KOPT-K1 (cell line): ENCODE measurements at regions not wholly inside any gene's neighbourhood (a gene's known extent, or its start where the extent isn't known, plus 50 kb on each side); places are given as distances from the start of the nearest gene placed in this dataset.

Experiments
- H3K27ac ChIP-seq: fragments of 200-600 bp; sonication (generic); 2 replicates; pipeline ENCODE4 v1.5.1; 2016; ENCODE audit warnings: antibody characterized with exemption, mild to moderate bottlenecking, low read depth, low read length; ENCODE audit not compliant: poor library complexity, severe bottlenecking
- H3K36me3 ChIP-seq: fragments of 200-600 bp; sonication (generic); 2 replicates; pipeline ENCODE4 v1.5.1; 2017; ENCODE audit warnings: antibody characterized with exemption, mild to moderate bottlenecking, low read length, moderate library complexity; ENCODE audit not compliant: insufficient read depth
- H3K9me3 ChIP-seq: fragments of 200-600 bp; sonication (generic); 2 replicates; pipeline ENCODE4 v1.5.1; 2017; ENCODE audit warnings: antibody characterized with exemption, low read length, mild to moderate bottlenecking; ENCODE audit not compliant: insufficient read depth, poor library complexity, severe bottlenecking

GRCh38 chr5:2006971-2007291 lies 124.2 kb upstream of the IRX4 start:
- Histone ChIP-seq H3K9me3 (no peaks in the 10 kb centered on the region), H3K36me3 (no peaks in the 10 kb centered on the region), H3K27ac (no peak overlapping the region)

- H3K27ac ChIP-seq = no peak overlapping the region
- H3K36me3 ChIP-seq = no peaks in the 10 kb centered on the region
- H3K9me3 ChIP-seq = no peaks in the 10 kb centered on the region
Measured at GRCh38 chr5:2006193-2006970, 123.7 kb upstream of the IRX4 start.

DNA sequence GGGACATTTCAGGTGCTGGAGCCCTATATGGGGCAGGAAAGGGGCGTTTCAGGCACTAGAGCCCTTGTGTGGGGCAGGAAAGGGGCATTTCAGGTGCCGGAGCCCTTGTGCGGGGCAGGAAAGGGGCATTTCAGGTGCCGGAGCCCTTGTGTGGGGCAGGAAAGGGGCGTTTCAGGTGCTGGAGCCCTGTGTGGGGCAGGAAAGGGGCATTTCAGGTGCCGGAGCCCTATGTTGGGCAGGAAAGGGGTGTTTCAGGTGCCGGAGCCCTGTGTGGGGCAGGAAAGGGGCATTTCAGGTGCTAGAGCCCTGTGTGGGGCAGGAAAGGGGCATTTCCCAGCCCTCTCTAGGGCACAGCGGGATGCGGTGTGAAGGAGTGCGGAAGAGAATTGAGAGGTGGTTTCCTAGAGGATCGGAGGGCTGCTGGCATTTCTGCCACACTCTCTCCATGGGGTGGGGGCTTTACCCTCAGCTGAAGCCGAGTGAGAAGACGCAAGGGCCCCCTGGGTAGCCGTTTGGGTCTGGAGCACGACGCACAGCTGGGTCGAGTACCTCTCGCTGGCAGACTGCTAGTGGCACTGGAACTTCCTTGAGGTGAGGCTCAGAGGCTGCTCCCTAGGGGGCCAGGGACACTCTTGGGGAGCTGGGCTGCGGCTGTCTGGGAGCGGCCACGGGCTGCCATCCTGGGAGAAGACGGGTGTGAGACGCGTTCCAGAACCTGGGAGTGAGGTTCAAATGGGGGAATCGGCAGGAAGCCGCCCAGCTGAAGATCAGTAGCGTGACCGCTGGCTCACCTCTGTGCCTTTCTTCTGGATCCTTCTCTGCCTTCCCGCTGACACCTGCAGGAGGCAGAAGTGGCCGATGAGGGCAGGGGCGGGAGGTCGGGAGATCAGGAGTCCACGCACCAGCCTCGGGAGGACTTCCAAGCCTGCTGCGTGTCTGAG lies 122.6 kb upstream of the IRX4 start:
- Histone ChIP-seq H3K9me3 (no peaks in the 10 kb centered on the region), H3K27ac (no peak overlapping the region), H3K36me3 (no peaks in the 10 kb centered on the region)

DNA sequence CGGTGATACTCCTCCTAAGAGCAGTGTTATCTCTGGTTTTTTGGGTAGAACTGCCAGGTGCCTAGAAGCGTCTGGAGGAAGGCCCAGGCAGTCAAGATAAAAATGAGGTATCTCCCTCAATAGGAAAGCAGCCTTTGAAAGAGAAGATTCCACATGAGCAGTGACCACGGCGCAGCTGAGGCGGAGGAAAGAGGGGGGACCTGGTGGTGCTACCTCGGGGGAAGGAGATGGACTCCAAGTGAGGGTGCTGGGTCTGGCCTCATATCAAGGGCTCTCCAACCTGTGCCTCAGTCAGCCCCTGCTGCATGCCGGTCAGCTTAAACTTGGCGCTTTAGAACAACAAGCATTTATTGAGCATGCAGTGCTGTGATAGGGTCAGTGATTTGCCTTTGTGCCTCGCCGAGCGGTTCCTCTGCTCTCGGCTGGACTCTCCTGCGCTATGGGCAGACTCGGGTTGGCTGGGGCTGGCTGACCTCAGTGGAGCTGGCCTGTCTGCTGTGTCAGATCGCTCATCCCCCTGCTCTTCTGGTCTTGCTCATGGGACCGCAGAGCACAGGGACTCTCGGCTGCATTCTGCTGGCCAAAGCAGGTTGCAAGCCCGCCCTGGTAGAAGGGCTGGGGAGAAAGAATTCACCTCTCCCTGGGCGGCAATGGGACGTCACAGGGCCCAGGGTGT lies 121.1 kb upstream of the IRX4 start:
- H3K27ac ChIP-seq = no peak overlapping the region
- no peaks in the 10 kb centered on the region for H3K36me3 ChIP-seq
- H3K9me3 ChIP-seq = no peaks in the 10 kb centered on the region

DNA sequence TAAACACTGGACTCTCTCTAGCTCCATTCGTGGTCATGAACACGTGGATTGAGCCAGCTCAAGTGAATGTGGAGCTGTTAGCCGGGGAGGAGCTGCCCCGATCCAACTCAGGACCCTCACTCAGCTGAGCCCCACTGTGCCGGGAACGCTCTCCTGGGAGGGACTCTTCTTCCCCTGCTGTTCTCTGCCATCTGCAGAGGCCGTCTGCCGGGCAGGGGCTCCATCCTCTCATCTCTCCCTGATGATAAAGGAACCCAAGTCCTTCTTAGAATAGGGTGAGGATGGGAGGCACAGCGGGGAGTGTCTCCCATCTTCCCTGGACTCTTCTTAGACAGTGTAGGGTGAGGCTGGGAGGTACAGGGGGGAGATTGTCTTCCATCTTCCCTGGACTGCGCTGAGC lies 120.5 kb upstream of the IRX4 start:
- Histone ChIP-seq H3K9me3 (no peaks in the 10 kb centered on the region), H3K36me3 (no peaks in the 10 kb centered on the region), H3K27ac (no peak overlapping the region)

DNA sequence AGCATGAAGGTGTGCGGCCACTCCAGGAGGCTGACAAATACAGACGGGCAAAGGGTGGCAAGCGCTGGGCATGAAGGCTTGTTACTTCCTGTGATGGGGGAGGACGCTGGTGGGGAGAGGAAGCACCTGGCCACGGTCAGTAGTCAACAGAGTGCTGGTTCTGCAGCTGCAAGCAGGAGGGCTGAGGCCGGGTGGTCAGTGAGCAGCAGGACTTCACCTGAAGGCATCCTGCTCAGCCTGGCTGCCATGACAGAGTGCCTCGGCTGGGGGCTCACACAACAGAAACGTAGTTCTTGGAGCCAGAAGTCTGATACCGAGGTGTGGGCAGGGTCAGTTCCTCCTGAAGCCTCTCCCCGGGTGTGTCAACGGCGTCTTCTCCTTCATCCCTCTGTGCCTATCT lies 118.6 kb upstream of the IRX4 start:
- Histone ChIP-seq H3K27ac (no peak overlapping the region), H3K36me3 (no peaks in the 10 kb centered on the region), H3K9me3 (peaks cover 3% of the 10 kb centered on the region)

GRCh38 chr5:2000591-2000990 lies 117.9 kb upstream of the IRX4 start:
- no peaks in the 10 kb centered on the region for H3K36me3 ChIP-seq
- no peak overlapping the region for H3K27ac ChIP-seq
- H3K9me3 ChIP-seq = peaks cover 3% of the 10 kb centered on the region

- Histone ChIP-seq H3K27ac (no peak overlapping the region), H3K36me3 (no peaks in the 10 kb centered on the region), H3K9me3 (peaks cover 5% of the 10 kb centered on the region)
Measured at GRCh38 chr5:1999794-2000193, 117.1 kb upstream of the IRX4 start.

- no peaks in the 10 kb centered on the region for H3K36me3 ChIP-seq
- peaks cover 14% of the 10 kb centered on the region for H3K9me3 ChIP-seq
- no peak overlapping the region for H3K27ac ChIP-seq
Measured at GRCh38 chr5:1998716-1999317, 116.1 kb upstream of the IRX4 start.

DNA sequence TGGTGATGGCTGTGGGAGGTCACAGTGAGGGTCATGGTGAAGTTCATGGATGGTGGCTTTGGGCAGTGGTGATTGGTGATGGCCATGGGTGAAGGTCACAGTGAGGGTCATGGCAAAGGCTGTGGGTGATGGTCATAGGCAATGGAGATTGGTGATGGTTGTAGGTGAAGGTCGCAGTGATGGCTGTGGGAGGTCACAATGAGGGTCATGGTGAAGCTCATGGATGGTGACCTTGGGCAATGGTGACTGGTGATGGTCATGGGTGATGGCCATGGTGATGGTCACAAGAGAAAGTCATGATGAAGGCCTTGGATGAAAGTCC lies 115.6 kb upstream of the IRX4 start:
- H3K27ac ChIP-seq = peak overlapping the region; percentile 44
- no peaks in the 10 kb centered on the region for H3K36me3 ChIP-seq
- peaks cover 14% of the 10 kb centered on the region for H3K9me3 ChIP-seq

DNA sequence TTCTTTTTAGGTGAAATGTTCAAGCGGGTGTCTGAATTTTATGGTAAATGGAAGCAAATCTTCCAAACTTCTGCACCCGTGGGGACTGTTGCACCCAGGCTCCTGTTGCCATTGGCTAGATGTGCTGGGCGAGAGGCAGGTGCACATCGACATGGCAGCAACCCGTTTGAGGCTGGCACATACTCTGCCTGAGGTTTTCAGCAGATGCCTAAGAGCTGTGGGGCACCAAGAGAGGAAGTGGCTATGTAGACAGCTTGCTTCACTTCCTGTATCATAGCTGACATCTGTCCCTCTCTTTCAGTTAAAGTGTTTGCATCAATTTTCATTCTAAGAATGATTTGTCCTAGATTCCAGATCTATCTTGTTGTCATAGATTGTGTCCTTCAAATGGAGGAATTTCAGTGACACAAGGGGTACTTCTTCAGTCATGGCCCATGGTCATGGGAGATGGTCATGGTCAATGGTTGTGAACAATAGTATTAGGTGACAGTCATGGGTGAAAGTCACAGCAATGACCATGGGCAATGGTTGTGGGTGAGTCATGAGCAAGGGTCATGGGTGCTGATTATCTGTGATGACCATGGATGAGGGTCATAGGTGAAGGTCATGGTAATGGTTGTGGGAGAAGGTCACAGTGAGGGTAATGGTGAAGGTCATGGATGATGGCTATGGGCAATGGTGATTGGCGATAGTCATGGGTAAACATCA lies 115.1 kb upstream of the IRX4 start:
- Histone ChIP-seq H3K27ac (peak overlapping the region; percentile 44), H3K9me3 (peaks cover 20% of the 10 kb centered on the region), H3K36me3 (no peaks in the 10 kb centered on the region)

GRCh38 chr5:1995491-1995890 lies 112.8 kb upstream of the IRX4 start:
- Histone ChIP-seq H3K36me3 (no peaks in the 10 kb centered on the region), H3K9me3 (peaks cover 34% of the 10 kb centered on the region), H3K27ac (no peak overlapping the region)

- no peak overlapping the region for H3K27ac ChIP-seq
- H3K9me3 ChIP-seq = peaks cover 23% of the 10 kb centered on the region
- no peaks in the 10 kb centered on the region for H3K36me3 ChIP-seq
Measured at GRCh38 chr5:1987471-1987870, 104.7 kb upstream of the IRX4 start.

DNA sequence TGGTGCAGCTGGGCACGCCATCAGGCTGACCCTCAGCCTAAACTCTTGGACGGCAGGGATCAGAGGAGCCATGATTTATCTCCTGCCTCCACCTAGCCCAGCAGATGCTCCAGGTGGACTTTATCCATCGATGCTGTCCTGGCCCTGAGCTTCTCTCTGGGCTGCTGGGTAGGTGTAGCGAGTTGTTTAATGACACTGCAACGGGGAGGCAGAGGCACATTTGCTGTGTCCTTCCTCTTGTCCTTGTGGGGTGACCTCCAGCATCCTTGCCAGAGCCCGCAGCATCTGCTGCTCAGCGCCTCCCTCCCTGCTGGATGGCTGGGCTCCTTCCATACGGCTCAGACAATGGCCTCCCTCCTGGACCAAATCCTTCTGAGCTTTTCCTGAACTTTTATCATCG lies 103.1 kb upstream of the IRX4 start:
- H3K27ac ChIP-seq = no peak overlapping the region
- peaks cover 12% of the 10 kb centered on the region for H3K9me3 ChIP-seq
- no peaks in the 10 kb centered on the region for H3K36me3 ChIP-seq
